ENCODE measurements at regions not wholly inside any gene's neighbourhood (a gene's known extent, or its start where the extent isn't known, plus 50 kb on each side); places are given as distances from the start of the nearest gene placed in this dataset.

DNA sequence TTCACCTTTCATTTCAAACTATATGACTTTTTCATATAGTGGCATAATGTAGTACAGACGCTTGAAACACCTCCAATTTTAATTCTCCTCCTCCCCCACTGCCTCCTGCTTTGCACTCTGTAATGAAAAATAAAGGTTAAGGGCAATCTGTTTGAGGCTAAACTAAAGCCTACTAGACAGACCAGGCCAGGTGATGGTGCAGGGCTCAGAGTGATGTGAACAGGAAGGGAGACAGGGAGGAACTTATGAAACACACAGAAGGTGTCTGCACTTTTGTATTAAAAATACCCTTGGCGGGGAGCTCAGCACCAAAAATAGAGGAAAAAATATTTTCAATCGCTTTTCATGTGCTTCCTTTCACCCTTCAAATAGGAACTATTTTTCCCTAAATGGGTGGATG is 415.4 kb downstream of the LMO4 start:
- TF ChIP-seq, protein P1, sequence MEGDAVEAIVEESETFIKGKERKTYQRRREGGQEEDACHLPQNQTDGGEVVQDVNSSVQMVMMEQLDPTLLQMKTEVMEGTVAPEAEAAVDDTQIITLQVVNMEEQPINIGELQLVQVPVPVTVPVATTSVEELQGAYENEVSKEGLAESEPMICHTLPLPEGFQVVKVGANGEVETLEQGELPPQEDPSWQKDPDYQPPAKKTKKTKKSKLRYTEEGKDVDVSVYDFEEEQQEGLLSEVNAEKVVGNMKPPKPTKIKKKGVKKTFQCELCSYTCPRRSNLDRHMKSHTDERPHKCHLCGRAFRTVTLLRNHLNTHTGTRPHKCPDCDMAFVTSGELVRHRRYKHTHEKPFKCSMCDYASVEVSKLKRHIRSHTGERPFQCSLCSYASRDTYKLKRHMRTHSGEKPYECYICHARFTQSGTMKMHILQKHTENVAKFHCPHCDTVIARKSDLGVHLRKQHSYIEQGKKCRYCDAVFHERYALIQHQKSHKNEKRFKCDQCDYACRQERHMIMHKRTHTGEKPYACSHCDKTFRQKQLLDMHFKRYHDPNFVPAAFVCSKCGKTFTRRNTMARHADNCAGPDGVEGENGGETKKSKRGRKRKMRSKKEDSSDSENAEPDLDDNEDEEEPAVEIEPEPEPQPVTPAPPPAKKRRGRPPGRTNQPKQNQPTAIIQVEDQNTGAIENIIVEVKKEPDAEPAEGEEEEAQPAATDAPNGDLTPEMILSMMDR (IDR thresholded peaks at IDR 0.05; ENCODE audit: insufficient read depth in 1 of 2, low read depth in 1 of 2, low read length in 1 of 2, severe bottlenecking in 1 of 2, unreplicated experiment in 1 of 2) = no peak
- CTCF ChIA-PET = no interaction called here

DNA sequence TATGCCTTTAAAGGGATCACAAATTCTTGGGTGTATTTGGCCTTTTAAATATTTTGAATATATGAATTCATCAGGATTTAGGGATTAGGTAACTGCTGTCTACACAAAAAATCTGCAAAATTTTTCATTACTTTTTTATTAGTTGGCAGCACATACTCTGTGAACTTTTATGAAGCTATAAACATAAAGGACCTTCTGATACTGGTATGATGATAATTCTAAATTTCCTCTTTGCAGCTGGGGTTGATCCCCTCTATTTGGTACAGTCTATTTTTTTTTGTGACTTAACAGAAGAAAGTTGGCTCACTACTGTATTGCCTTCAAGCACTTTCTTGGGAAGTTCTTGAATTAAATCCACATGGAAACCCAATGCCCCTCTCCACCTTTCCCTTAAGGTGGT is 416.1 kb downstream of the LMO4 start:
- ChIA-PET POLR2A (no interaction called here), CTCF (no interaction called here)
- BruUV-seq (replicated peaks) = no TSS peak
- Mint-ChIP-seq H3K4me1 (ENCODE audit: low read depth, unreplicated experiment) (no peaks in the 10 kb centered on the region), H3K9me3 (ENCODE audit: unreplicated experiment) (no peaks in the 10 kb centered on the region), H3K4me3 (ENCODE audit: unreplicated experiment) (no peak overlapping the region), H3K27me3 (ENCODE audit: insufficient read depth, unreplicated experiment) (no peaks in the 10 kb centered on the region), H3K36me3 (ENCODE audit: insufficient read depth, unreplicated experiment) (no peaks in the 10 kb centered on the region), H3K27ac (ENCODE audit: unreplicated experiment) (no peak overlapping the region)
- H3K9me3 ChIP-seq = no peaks in the 10 kb centered on the region
- TF ChIP-seq, protein P1 (IDR thresholded peaks at IDR 0.05; ENCODE audit: insufficient read depth in 1 of 2, low read depth in 1 of 2, low read length in 1 of 2, severe bottlenecking in 1 of 2, unreplicated experiment in 1 of 2) = no peak
- intact Hi-C loops (cut with micrococcal nuclease; ENCODE audit: unreplicated experiment) = no loop called here
- no peaks in the 10 kb centered on the region for H3K4me1 ChIP-seq
- no peaks in the 10 kb centered on the region for H3K36me3 ChIP-seq (ENCODE audit: control insufficient read depth, insufficient read depth, low read length)
- DNase-seq = no peak
- no peak overlapping the region for H3K4me3 ChIP-seq (ENCODE audit: low read depth, low read length)
- no peaks in the 10 kb centered on the region for H3K27me3 ChIP-seq (replicated peaks; ENCODE audit: control insufficient read depth, insufficient read depth, low read length)

More for the DNA sequence above, 415.4 kb downstream of the LMO4 start:
- H3K36me3 Mint-ChIP-seq (ENCODE audit: insufficient read depth, unreplicated experiment) = no peaks in the 10 kb centered on the region
- H3K4me1 Mint-ChIP-seq (ENCODE audit: low read depth, unreplicated experiment) = no peaks in the 10 kb centered on the region
- no peaks in the 10 kb centered on the region for H3K27me3 ChIP-seq (replicated peaks; ENCODE audit: control insufficient read depth, insufficient read depth, low read length)
- no peaks in the 10 kb centered on the region for H3K4me1 ChIP-seq
- H3K4me3 Mint-ChIP-seq (ENCODE audit: unreplicated experiment) = no peak overlapping the region
- POLR2A ChIA-PET = no interaction called here
- H3K27ac Mint-ChIP-seq (ENCODE audit: unreplicated experiment) = no peak overlapping the region
- no peak for DNase-seq
- BruUV-seq (replicated peaks) = no TSS peak
- no peaks in the 10 kb centered on the region for H3K9me3 ChIP-seq
- H3K4me3 ChIP-seq (ENCODE audit: low read depth, low read length) = no peak overlapping the region
- no peaks in the 10 kb centered on the region for H3K27me3 Mint-ChIP-seq (ENCODE audit: insufficient read depth, unreplicated experiment)
- no peaks in the 10 kb centered on the region for H3K9me3 Mint-ChIP-seq (ENCODE audit: unreplicated experiment)
- no peaks in the 10 kb centered on the region for H3K36me3 ChIP-seq (ENCODE audit: control insufficient read depth, insufficient read depth, low read length)
- intact Hi-C loops (cut with micrococcal nuclease; ENCODE audit: unreplicated experiment) = no loop called here

DNA sequence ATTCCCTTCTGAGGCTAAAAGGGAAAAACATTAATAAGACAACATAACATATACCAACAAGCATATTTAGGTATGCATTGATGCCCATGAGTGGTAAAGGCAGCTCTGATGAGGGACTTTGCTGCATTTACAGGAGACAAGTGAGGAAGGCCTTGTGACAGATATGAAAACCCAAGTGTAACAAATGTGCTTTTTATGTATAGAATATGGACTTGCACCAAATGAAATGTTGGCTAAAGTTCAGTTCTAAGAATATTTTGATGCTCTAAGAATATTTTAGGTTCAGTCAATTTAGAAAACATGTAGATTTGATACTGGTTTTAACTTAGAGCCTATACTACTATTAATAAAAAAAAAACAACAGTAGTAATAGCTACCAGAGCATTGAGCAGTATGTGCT is 424.7 kb downstream of the LMO4 start:
- Histone ChIP-seq H3K4me3 (ENCODE audit: low read depth, low read length) (no peak overlapping the region), H3K27me3 (replicated peaks; ENCODE audit: control insufficient read depth, insufficient read depth, low read length) (no peaks in the 10 kb centered on the region), H3K9me3 (no peaks in the 10 kb centered on the region), H3K36me3 (ENCODE audit: control insufficient read depth, insufficient read depth, low read length) (no peaks in the 10 kb centered on the region), H3K4me1 (peaks cover 5% of the 10 kb centered on the region; the same call in 1 of the 2 replicates)
- peaks cover 10% of the 10 kb centered on the region for H3K9me3 Mint-ChIP-seq (ENCODE audit: unreplicated experiment)
- H3K4me3 Mint-ChIP-seq (ENCODE audit: unreplicated experiment) = no peak overlapping the region
- BruUV-seq (replicated peaks) = no TSS peak
- intact Hi-C loops (cut with micrococcal nuclease; ENCODE audit: unreplicated experiment) = no loop called here
- DNase-seq = no peak
- H3K27me3 Mint-ChIP-seq (ENCODE audit: insufficient read depth, unreplicated experiment) = no peaks in the 10 kb centered on the region
- no peak overlapping the region for H3K27ac Mint-ChIP-seq (ENCODE audit: unreplicated experiment)
- CTCF ChIA-PET = no interaction called here
- TF ChIP-seq, protein P1 (IDR thresholded peaks at IDR 0.05; ENCODE audit: insufficient read depth in 1 of 2, low read depth in 1 of 2, low read length in 1 of 2, severe bottlenecking in 1 of 2, unreplicated experiment in 1 of 2) = no peak
- peaks cover 13% of the 10 kb centered on the region for H3K4me1 Mint-ChIP-seq (ENCODE audit: low read depth, unreplicated experiment)
- POLR2A ChIA-PET = no interaction called here
- no peaks in the 10 kb centered on the region for H3K36me3 Mint-ChIP-seq (ENCODE audit: insufficient read depth, unreplicated experiment)

Data from Caco-2 (cell line).